Spinal cord (tissue), 9 donors: ENCODE measurements at regions not wholly inside any gene's neighbourhood (a gene's known extent, or its start where the extent isn't known, plus 50 kb on each side); places are given as distances from the start of the nearest gene placed in this dataset.
A peak's percentile ranks its signal among the peaks of the same experiment; 100 is the strongest.

Experiments used
- DNase-seq, 6 donors: peaks; one replicate each; pipeline versions ENCODE4 v3.0.0 to v3.0.0-alpha.2; 2013 to 2015; ENCODE audit warnings: low spot score in 6 of 6, low read depth in 4 of 6
- H3K27ac ChIP-seq: one replicate; pipeline ENCODE4 v1.5.1; 2013; ENCODE audit warnings: low read depth, low read length, control low read depth
- H3K27me3 ChIP-seq: one replicate; pipeline ENCODE4 v1.6.1; 2013; ENCODE audit warnings: low read length; ENCODE audit not compliant: control insufficient read depth, insufficient read depth
- H3K36me3 ChIP-seq: one replicate; pipeline ENCODE4 v1.6.1; 2013; ENCODE audit warnings: low read length; ENCODE audit not compliant: control insufficient read depth, insufficient read depth
- H3K4me1 ChIP-seq: one replicate; pipeline ENCODE4 v1.6.1; 2013; ENCODE audit warnings: low read length; ENCODE audit not compliant: control insufficient read depth, insufficient read depth
- H3K4me3 ChIP-seq: one replicate; pipeline ENCODE4 v1.5.1; 2013; ENCODE audit warnings: low read depth, low read length, control low read depth
- H3K9me3 ChIP-seq: one replicate; pipeline ENCODE4 v1.6.1; 2013; ENCODE audit warnings: low read length; ENCODE audit not compliant: control insufficient read depth, insufficient read depth
- WGBS: methylation state at CpG from one replicate; pipeline ENCODE4 v1.1.5; 2013; ENCODE audit warnings: missing lambda C conversion rate; ENCODE audit not compliant: insufficient coverage; 5-methylcytosine and 5-hydroxymethylcytosine counted together
- donor health status: healthy.

GRCh38 chr5:98415663-98416062 lies 357.8 kb upstream of the RGMB start:
- no peak overlapping the region for H3K27ac ChIP-seq
- no peaks in the 10 kb centered on the region for H3K27me3 ChIP-seq
- H3K36me3 ChIP-seq: no peaks in the 10 kb centered on the region
- H3K9me3 ChIP-seq: no peaks in the 10 kb centered on the region
- no CpG with 5 or more reads among the region's 1 CpG for WGBS
- no peak overlapping the region for H3K4me3 ChIP-seq
- no peak for DNase-seq
- no peaks in the 10 kb centered on the region for H3K4me1 ChIP-seq

- Histone ChIP-seq H3K4me3 (no peak overlapping the region), H3K27ac (no peak overlapping the region), H3K36me3 (no peaks in the 10 kb centered on the region), H3K4me1 (no peaks in the 10 kb centered on the region), H3K27me3 (no peaks in the 10 kb centered on the region), H3K9me3 (no peaks in the 10 kb centered on the region)
- no peak for DNase-seq
These were observed 356.9 kb upstream of the RGMB start for GRCh38 chr5:98416541-98416940.

- H3K27me3 ChIP-seq: no peaks in the 10 kb centered on the region
These were observed 353.6 kb upstream of the RGMB start for GRCh38 chr5:98419825-98420224.

GRCh38 chr5:98424681-98425450 lies 348.6 kb upstream of the RGMB start:
- Histone ChIP-seq H3K4me1 (no peaks in the 10 kb centered on the region), H3K4me3 (no peak overlapping the region), H3K27me3 (no peaks in the 10 kb centered on the region), H3K9me3 (no peaks in the 10 kb centered on the region), H3K27ac (no peak overlapping the region), H3K36me3 (no peaks in the 10 kb centered on the region)
- DNase-seq: peak in 3 of 6 donors; percentile 26 to 62 (median 60)
- 86% methylated on average over 3 of the region's 4 CpGs for WGBS

More at GRCh38 chr5:98419825-98420224, 353.6 kb upstream of the RGMB start:
- Histone ChIP-seq H3K36me3 (no peaks in the 10 kb centered on the region), H3K4me1 (no peaks in the 10 kb centered on the region), H3K27ac (no peak overlapping the region), H3K9me3 (no peaks in the 10 kb centered on the region), H3K4me3 (no peak overlapping the region)
- no CpG with 5 or more reads among the region's 1 CpG for WGBS
- no peak for DNase-seq

- Histone ChIP-seq H3K9me3 (no peaks in the 10 kb centered on the region), H3K27me3 (no peaks in the 10 kb centered on the region), H3K4me1 (no peaks in the 10 kb centered on the region), H3K4me3 (no peak overlapping the region), H3K27ac (no peak overlapping the region), H3K36me3 (no peaks in the 10 kb centered on the region)
- DNase-seq: peak in 2 of 6 donors; percentile 12 to 51
These were observed 347.8 kb upstream of the RGMB start for GRCh38 chr5:98425640-98426039.

- H3K9me3 ChIP-seq: no peaks in the 10 kb centered on the region
- no peak overlapping the region for H3K27ac ChIP-seq
- WGBS: 81% methylated on average over 4 of the region's 4 CpGs
- DNase-seq: peak in 2 of 6 donors; percentile 48 to 62
- H3K4me3 ChIP-seq: no peak overlapping the region
- H3K36me3 ChIP-seq: no peaks in the 10 kb centered on the region
- H3K27me3 ChIP-seq: no peaks in the 10 kb centered on the region
- H3K4me1 ChIP-seq: no peaks in the 10 kb centered on the region
These were observed 344.7 kb upstream of the RGMB start for GRCh38 chr5:98428806-98429205.

- WGBS: 66% methylated on average over 3 of the region's 3 CpGs
- no peak for DNase-seq
- H3K9me3 ChIP-seq: no peaks in the 10 kb centered on the region
- no peaks in the 10 kb centered on the region for H3K36me3 ChIP-seq
- no peaks in the 10 kb centered on the region for H3K4me1 ChIP-seq
- H3K4me3 ChIP-seq: no peak overlapping the region
- no peaks in the 10 kb centered on the region for H3K27me3 ChIP-seq
- no peak overlapping the region for H3K27ac ChIP-seq
These were observed 341.1 kb upstream of the RGMB start for GRCh38 chr5:98432378-98432777.

- Histone ChIP-seq H3K27ac (no peak overlapping the region), H3K4me3 (no peak overlapping the region), H3K4me1 (no peaks in the 10 kb centered on the region), H3K36me3 (no peaks in the 10 kb centered on the region), H3K27me3 (no peaks in the 10 kb centered on the region), H3K9me3 (no peaks in the 10 kb centered on the region)
- no peak for DNase-seq
- WGBS: 0% methylated on average over 1 of the region's 2 CpGs
These were observed 340.4 kb upstream of the RGMB start for GRCh38 chr5:98433022-98433421.

GRCh38 chr5:98433673-98434072 lies 339.8 kb upstream of the RGMB start:
- Histone ChIP-seq H3K36me3 (no peaks in the 10 kb centered on the region), H3K27me3 (no peaks in the 10 kb centered on the region), H3K9me3 (no peaks in the 10 kb centered on the region), H3K27ac (no peak overlapping the region), H3K4me3 (no peak overlapping the region), H3K4me1 (no peaks in the 10 kb centered on the region)
- DNase-seq: no peak

- no peak overlapping the region for H3K4me3 ChIP-seq
- H3K4me1 ChIP-seq: no peaks in the 10 kb centered on the region
- no peaks in the 10 kb centered on the region for H3K36me3 ChIP-seq
- H3K27ac ChIP-seq: no peak overlapping the region
- H3K27me3 ChIP-seq: no peaks in the 10 kb centered on the region
- DNase-seq: no peak
- H3K9me3 ChIP-seq: no peaks in the 10 kb centered on the region
- WGBS: 89% methylated on average over 3 of the region's 3 CpGs
These were observed 336.8 kb upstream of the RGMB start for GRCh38 chr5:98436667-98437066.
